Stimulated activated CD8-positive, alpha-beta memory T cell treated with anti-CD3 and anti-CD28 coated beads, Interleukin-4, amount 100 ng/mL, for 4 hours (primary cell): ENCODE measurements at regions not wholly inside any gene's neighbourhood (a gene's known extent, or its start where the extent isn't known, plus 50 kb on each side); places are given as distances from the start of the nearest gene placed in this dataset.

Experiments used
- DNase-seq, 2 donors: peaks; one replicate each; pipeline ENCODE4 v3.0.0-alpha.2; 2020; ENCODE audit warnings: low read depth in 2 of 2, low spot score in 1 of 2

DNA sequence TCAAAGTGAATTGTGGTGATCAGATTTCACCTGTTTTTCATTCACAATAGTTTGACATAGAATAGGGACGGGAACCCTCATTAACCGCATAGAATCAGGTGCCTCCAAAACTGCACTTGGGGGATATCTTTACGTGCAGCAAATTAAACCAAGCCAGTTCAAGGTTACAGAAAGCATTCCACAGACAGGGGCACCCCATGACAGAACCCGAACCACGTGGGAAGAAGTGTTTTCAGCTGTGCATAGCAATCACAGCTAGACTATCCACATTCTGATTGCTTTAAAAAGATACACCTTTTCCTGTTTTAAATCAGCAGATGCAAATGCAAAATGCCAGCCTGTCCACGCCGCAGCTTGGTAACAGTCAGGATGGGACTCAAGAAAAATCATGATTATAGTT lies 205.8 kb downstream of the ANAPC1 start:
- no peak for DNase-seq

DNA sequence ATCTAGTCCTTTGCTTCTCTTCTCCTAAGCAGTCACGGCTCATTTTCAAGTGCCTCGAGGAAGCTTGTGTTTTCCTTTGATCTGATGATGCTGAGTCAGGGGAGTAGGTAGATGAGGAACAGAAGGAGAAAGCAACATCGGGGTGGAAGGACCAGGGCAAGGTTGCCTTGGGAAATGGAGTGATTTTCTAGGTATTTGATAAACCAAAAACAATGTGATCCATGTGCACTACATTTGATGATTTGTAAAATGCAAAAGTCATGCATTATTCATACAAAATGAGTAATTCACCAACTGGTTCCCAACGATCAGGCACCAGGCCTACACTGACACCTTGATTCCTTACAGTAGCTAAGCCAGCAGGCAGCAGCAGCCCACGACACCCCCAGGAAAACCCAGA lies 205.3 kb downstream of the ANAPC1 start:
- DNase-seq = no peak

DNA sequence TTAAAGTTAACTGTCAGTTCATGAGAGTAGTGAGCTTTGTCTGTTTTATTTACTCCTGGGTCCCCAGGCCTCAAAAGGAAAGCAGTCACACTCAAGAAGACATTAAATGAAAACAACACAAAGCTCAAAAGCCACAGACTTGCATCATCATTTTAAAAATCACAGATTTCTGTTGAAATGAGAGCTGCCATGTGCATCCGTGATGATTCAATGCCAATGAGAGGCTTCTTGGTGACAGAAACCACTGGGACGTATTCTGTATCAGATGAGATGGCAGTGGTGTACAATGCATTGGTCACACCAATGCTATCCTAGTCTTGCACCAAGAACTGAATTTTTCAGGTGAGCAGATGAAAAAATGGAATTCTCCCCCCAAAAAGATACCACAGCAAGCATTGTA lies 204.8 kb downstream of the ANAPC1 start:
- no peak for DNase-seq

DNA sequence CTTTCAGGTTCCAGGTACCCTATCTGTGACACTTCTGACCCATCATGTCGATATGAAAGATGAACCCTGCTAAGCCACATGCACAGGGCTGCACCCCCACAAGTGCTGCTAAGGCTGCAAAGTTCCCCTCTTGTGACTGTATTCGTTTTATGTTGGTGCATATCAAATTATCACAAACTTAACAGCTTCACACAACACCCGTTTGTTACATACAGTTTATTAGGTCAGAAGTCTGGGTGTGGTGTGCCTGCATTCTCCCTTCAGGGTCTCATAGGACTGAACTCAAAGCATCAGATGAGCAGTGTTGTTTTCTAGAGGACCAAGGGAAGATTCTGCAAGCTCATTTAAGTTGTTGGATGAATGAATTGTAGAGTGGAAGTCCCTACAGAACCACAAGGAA lies 199.4 kb downstream of the ANAPC1 start:
- DNase-seq = no peak

DNA sequence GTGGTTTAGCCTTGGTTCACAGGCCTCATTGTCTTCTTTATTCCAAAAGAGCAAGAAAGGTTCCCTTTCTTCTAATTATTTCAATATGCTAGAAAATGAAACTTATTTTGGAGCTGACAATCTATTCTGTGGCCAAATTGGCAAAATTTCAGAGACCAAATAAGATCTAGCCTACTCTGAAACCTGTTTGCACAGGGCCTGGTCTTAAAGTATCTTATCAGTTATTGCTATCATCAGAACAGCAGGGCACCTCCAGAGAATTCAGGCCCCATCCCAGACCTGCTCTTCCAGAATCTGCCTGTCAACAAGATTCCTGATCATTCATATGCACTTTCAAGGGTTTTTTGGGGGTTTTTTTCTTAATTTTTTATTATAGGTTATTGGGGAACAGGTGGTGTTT lies 198.7 kb downstream of the ANAPC1 start:
- no peak for DNase-seq

DNA sequence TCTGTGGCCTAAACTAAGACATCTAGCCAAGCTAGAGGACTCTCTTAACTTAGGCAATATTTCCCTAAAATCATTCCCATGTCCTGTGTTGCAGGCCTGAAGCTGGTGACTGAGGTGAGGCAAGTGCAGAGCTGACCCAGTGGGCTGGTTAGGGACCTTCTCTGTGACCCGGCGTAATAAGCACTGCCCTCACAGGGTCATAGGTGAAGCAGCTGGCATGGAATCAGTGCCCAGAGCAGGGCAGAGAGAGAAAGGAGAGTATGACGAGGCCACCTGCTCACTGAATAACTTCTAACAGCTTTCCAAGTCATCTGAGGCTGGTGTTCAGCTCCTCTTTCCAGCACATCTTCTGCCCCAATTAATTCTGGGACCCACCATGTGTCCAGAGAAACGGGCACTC lies 197.0 kb downstream of the ANAPC1 start:
- no peak for DNase-seq

DNA sequence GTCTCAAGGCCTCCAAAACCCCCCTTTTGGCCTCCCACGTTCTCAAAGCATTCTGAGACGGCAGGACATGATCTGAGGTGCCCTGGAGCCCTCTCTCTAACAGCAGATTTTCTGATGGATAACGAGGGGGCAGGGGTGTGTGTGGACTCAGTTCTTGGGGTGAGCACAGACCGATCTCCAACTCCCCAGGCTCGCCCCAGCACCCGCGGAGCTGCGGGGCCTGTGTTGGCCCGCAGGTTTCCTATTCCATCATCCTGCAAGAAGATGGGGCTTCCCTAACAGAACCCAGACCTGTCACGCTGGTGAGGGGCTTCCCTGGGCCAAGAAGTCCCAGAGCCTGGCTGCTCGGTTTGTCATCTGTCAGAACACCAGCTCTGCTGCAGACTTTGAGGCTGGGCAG lies 196.1 kb downstream of the ANAPC1 start:
- DNase-seq = no peak

DNA sequence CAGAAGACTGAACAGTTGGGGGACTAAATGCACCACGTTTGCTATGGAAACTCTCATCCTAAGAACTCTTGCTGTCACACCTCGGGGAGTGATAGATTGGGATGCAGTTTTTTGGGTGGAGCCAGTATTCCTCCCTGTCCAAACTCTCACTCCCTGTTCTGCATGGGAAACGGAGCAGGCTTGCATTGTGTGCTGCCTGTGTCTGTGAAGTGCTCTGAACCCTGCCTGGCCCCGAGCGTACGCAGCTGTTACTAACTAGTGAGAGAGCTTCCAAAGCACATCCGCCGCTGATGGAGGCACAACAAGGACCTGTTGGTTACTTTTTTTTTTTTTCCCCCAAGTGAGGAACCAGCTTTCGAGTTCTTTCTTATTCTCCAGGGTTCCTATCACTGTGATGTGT lies 195.5 kb downstream of the ANAPC1 start:
- DNase-seq = no peak

DNA sequence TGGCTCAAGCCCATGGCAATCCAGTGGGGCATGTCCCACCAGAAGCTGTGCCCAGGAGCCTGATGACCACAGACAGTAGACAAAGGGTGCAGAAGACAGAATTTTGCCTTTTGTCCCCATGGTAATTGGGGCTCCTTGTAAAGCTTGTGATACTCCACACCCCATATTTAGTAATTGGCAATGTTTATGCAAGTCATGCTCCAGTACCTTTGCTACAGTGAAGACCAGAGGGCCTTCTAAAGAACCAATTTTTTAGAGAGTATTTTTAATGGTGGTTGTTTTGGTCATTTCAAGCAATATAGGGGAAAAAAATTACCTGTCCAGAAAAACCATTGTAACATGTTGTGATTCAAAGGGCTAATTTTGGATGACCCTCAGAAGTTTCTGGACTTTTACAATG lies 194.8 kb downstream of the ANAPC1 start:
- DNase-seq = no peak

DNA sequence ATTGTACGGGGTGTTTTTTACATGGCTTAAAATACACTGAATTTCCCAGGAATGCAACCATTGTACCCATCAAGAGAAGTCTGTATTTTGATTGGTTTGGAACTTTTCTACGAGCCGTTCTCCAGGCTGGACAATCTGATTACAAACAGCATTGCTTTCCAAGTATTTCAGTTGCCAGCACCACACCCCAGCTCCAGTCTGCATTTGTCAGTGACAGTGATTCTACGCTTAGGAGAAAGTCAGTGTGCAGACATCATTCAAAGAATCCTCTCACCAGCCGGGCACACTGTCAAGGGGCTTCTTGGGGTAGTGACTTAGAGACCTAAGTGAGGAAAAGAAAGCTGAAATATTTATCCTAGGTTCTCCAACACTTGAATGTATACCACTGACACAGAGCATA lies 194.1 kb downstream of the ANAPC1 start:
- DNase-seq = no peak

DNA sequence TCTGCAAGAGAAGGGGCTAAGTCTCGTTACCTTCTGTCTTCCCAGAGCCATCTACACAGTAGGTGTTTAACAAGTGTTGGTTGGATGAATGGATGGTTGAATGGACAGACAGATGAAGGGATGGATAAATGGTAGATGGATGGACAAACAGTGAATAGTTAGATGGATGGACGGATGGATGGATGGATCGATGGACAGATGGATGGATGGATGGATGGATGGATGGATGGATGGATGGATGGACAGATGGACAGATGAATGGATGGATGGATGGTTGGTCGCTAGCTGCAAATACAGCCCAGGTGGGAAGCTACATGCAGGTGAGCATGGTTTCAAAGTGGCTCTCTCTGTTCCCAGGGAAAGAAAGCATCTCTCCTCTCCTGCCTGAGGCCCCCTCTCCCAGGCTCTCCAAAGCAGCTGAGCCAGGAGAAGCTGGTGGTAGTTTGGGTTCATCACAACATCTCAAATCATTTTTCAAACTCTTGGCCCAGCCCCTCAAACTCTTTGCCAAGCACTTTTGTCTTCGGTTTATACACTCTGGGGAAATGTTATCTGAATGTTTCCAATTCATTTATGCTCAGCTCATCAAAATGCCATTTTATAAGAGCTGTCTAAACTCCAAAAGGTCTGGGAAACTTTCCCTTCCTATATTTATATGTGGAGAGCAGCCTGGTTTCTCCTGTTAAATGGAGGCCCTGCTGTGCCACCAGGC lies 192.7 kb downstream of the ANAPC1 start:
- no peak for DNase-seq

DNA sequence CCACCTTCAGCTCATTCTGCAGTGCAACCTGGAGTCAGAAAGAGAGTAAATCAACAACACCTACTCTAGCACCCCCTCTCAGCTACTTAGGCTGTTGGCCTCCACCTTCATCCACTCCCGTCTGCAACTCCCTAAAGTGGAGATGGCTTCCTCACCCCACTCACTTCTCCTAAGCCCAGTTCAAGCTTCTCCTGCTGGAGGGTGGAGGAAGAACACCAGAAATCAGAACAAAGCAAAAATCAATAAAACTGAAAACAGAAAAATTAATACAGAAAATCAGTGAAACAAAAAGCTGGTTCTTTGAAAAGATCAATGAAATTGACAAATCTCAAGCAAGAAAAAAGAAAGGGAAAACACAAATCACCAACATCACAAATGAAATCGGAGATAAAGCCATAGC lies 191.7 kb downstream of the ANAPC1 start:
- no peak for DNase-seq

DNA sequence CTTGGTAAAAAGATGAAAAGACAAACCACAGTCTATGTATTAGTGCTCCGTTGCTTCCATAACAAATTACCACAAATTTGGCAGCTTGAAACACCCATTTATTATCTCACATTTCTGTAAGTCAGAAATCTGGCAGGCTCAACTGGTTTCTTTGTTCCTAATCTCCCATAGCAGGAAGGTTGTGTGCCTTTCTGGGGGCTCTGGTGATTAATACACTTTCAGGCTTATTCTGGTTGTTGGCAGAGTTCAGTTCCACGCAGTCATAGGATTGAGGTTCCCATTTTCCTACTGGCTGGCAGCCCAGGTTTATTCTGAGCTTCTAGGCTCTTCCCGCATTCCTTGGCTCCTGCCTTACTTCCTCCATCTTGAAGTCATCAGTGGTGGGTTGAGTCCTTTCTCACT lies 189.3 kb downstream of the ANAPC1 start:
- no peak for DNase-seq

DNA sequence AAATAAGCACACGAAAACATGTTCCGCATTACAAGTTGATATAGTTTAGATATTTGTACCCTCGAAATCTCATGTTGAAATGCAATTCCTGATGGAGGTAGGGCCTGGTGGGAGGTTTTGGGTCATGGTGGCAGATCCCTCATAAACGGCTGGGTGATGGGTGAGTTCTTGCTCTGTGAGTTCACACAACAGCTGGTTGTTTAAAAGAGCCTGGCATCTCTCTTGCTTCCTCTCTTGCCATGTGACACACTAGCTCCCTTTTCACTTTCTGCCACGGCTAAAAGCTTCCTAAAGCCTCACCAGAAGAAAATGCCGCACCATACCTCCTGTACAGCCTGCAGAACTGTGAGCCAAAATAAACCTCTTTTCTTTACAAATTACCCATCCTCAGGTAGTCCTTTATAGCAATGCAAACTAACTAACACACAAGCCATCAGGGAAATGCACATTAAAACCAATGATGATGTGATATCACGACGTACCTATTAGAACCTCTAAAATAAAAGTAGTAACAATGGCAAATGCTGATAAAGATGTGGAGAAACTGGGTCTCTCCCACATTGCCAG lies 188.5 kb downstream of the ANAPC1 start:
- no peak for DNase-seq

DNA sequence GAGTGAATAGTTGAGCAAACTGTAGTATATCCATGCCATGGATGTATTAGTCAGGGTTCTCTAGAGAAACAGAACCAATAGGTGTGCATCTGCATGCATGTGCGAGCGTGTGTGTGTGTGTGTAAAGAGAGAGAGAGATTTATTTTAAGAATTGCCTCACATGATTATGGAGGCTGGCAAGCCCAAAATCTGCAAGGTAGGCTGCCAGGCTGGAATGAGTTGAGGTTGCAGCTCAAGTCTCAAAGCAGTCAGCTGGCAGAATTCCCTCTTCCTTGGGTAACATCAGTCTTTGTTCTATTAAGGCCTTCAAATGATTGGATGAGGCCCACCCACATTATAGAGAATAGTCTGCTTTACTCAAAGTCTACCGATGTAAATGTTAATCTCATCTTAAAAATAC lies 187.8 kb downstream of the ANAPC1 start:
- DNase-seq = no peak

DNA sequence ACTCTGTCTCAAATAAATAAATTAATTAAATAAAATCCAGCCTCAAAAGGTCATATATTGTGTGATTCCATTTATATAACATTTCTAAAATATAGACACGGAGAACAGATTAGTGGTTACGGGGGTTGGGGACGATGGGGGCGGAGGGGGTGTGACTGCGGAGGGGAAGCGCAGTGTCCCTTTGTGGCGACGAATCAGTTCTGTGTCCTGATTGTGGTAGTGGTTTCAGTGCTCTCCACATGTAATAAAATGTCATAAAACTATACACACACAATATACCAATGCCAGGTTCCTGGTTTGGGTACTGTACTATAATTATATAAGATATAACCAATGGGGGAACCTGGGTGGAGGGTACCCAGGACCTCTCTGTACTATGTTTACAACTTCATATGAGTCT lies 186.4 kb downstream of the ANAPC1 start:
- DNase-seq = no peak

DNA sequence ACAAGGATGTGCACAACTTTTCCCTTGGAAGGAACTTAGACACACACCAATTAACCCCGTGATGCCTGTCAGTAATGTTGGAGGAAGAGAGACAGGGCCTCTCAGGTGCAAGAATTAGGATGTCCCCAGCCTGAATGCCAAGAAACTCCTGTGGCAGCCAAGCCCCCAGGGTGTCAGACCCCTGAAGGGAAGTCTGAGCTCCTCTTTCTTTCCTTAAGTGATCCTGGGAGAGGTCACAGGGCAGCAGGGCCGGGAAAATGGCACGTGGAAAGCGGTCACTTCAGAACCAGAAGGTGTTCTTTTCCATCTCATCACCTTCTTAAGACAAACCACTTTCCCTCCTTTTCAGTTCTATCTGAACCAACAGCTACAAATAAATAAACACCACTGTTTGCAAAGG lies 185.9 kb downstream of the ANAPC1 start:
- no peak for DNase-seq

DNA sequence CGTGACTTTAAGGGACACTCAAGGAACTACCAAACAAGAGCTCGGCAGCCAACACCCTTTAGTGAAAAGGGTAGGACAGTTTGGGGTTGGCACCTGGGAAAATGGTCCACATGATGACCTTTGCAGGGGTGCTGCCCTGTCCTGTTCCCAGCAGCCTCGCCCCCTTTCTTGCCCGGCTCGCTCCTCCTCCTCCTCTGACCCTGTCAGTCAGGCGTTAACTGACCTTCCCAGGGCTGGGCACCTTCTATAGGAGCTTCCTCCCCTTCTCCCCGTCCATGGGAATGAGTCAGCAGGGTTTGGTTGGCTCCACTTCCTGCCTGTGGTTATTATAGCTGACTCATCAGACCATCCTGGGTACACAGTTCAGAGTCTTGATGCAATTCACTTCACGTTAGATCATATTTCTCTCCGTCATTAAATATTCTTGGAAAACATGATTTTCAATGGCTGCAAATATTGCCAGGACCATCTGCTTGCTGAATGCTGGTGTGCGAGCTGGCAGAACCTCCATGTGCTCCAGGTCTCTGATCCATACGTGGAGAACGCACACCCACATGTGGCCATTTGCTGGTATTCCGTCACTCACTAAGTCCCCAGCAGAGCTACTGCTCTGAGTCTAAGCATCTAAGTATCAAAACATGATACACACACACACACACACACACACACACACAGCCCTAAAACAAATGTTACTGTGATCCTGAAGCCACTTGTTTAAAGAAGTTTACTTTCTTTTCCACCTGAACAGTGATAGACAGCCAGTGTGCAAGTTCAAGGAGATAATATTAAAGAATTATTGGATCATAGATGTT lies 185.0 kb downstream of the ANAPC1 start:
- DNase-seq = peak; percentile 25 to 26

DNA sequence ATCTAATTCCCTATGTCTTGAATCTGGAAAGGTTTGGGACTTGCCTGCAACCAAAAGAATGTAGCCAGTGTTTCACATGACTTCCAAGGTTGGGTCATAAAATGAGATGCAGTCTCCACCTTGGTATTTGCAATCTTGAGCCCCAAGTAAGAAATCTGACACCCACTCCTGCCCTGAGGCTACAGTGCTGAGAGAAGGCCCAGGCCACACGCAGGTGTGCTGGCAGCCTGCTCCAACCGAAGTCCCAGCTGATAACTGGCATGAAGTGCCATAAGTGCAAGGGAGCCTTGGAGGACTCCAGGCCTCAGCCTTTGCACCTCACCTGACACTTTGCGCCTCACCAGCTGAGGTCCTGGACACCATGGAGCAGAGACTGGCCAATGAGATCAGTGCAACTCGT lies 182.7 kb downstream of the ANAPC1 start:
- no peak for DNase-seq

DNA sequence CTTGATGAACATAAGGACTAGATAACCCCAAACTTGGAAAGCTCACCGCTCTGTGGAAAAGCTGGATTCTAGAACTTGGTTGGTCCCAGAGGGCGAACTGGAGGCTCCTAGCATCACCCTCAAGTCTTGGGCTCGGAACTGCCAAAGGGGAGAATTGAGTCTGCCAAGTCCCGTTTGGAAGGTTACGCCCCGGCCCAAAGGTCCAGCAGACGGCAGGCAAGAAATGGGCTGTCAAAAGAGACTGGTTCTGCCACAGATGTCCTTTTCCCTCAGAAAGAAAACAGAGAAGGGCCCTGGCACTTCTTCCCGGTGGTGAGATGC lies 182.2 kb downstream of the ANAPC1 start:
- DNase-seq = no peak

DNA sequence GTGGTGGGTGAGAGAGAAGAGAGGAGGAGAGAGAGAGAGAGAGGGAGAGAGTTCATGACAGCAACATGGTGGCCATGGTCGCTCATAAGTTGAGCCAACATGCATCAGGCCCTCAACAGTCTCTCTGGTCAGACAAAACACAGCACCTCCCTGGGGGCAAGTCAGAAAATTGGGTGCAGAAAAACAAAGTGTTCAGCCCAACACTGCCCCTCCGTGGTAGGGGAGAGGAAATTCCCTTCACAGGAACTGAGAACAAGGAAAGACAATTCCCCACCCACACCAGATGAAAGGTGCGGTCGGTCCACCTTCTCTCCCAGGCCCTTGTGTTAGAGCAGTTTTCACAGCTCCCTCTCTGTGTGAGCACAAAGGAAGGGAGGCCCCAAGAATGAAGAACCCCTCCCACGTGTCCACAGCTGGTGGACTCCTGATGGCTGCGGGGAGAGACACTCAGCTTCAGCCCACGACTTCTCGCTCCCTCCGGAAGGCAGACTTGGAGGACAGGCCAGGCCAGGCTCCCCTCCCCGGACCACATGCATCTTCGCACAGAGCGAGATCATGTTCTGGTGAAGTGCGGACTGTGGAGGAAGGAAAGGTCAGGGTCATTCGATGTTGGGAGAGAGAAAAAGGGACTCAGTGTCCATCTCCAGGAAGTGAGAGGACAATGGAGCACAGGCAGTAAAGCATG lies 181.7 kb downstream of the ANAPC1 start:
- peak in 1 of 2 donors; percentile 32 for DNase-seq

DNA sequence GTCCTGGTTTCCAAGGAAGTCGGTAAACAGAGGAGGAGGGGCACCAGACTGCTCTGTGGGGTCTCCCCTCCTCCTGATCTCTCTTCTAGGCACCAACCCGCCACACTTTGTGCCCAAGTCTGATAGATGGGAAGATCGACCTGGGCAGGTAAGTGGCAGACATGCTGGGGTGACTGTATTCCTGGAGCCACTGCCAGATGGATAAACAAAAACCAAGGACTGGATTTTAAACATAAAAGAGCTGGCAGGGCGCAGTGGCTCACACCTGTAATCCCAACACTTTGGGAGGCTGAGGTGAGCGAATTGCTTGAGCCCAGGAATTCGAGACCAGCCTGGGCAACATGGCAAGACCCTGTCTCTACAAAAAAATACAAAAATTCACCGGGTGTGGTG lies 181.2 kb downstream of the ANAPC1 start:
- no peak for DNase-seq
